Astrocyte of the spinal cord (primary cell): ENCODE measurements at regions not wholly inside any gene's neighbourhood (a gene's known extent, or its start where the extent isn't known, plus 50 kb on each side); places are given as distances from the start of the nearest gene placed in this dataset.

ENCODE experiments used
- DNase-seq: peaks from one replicate; pipeline ENCODE4 v3.0.0; 2011; ENCODE audit warnings: low read depth, low spot score
- H3K4me3 ChIP-seq: 2 replicates; pipeline ENCODE4 v1.5.1; 2011; ENCODE audit warnings: low read depth, mild to moderate bottlenecking, low read length, moderate library complexity
- in situ Hi-C: cut with HindIII; loops from 2 replicates; pipeline ENCODE4 v1.10.0; 2017; ENCODE audit warnings: low sequenced_read_pairs
- TF ChIP-seq, protein P1 (sequence below): IDR thresholded peaks from 2 replicates; pipeline ENCODE4 v1.5.1; 2012; ENCODE audit warnings: low read depth, mild to moderate bottlenecking, low read length, inconsistent platforms

DNA sequence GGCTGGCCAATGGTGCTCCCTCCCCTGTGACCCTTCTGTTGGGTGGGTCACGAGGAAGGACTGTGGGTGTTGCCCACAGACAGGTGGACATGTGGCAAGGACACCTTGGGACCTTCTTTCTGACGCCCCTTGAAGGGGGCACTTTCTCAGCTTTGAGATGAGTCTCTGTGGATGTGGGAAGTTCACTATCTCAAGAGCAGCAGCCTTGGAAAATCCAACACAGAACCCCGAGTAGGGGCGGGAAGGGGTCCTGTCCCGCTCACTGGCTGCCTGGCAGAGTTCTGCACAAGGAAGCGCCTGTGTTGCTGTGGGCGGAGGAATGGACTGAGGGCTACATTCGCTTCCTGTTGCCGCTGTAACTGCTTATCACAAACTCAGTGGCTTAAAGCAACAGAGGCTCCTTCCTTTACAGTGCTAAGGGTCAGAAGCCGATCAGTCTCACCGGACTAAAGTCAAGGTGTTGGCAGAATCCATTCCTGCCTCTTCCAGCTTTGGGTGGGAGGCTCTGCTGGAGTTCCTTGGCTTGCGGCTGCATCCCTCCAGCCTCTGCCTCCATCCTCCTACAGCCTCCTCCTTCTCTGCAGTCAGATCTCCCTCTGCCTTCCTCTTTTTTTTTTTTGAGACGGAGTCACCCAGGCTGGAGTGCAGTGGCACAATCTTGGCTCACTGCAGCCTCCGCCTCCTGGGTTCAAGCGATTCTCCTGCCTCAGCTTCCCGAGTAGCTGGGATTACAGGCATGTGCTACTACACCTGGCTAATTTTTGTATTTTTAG, 305.2 kb downstream of the SEC14L1 start:
- no peak for DNase-seq
- TF ChIP-seq, protein P1, sequence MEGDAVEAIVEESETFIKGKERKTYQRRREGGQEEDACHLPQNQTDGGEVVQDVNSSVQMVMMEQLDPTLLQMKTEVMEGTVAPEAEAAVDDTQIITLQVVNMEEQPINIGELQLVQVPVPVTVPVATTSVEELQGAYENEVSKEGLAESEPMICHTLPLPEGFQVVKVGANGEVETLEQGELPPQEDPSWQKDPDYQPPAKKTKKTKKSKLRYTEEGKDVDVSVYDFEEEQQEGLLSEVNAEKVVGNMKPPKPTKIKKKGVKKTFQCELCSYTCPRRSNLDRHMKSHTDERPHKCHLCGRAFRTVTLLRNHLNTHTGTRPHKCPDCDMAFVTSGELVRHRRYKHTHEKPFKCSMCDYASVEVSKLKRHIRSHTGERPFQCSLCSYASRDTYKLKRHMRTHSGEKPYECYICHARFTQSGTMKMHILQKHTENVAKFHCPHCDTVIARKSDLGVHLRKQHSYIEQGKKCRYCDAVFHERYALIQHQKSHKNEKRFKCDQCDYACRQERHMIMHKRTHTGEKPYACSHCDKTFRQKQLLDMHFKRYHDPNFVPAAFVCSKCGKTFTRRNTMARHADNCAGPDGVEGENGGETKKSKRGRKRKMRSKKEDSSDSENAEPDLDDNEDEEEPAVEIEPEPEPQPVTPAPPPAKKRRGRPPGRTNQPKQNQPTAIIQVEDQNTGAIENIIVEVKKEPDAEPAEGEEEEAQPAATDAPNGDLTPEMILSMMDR: no peak
- in situ Hi-C loops: no loop called here
- no peak overlapping the region for H3K4me3 ChIP-seq

DNA sequence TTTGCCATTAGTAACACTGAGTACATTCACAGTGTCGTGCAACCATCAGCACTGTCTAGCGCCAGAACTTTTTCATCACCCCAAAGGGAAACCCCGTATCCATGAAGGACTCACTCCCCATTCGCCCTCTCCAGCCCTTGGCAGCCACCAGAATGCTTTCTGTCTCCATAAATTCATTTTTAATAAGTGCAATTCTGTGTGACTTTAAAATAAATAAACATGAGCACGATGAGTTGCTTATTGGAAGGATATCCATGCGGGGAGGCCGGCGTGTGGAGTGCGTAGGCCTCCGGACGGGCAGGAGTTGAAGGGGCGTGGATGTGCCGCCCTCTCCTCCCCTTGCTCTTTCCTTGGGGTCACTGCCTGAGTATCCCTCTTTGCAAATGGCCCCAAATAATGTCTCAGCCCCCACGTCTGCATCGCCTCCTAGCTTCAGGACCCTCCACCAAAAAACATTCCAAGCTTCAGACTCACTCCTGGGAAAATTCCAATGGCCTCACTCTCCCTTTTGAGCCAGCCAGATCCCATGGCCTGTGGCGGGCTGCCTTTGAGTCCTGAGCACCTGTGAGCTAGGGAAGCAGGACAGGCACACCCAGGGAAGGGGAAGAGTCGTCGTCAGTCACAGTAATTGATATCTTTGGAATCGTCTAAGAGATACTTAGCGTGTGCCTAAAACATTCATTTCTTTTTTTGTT, 306.3 kb downstream of the SEC14L1 start:
- no peak for DNase-seq
- in situ Hi-C loops: no loop called here
- TF ChIP-seq, protein P1: no peak
- no peak overlapping the region for H3K4me3 ChIP-seq

DNA sequence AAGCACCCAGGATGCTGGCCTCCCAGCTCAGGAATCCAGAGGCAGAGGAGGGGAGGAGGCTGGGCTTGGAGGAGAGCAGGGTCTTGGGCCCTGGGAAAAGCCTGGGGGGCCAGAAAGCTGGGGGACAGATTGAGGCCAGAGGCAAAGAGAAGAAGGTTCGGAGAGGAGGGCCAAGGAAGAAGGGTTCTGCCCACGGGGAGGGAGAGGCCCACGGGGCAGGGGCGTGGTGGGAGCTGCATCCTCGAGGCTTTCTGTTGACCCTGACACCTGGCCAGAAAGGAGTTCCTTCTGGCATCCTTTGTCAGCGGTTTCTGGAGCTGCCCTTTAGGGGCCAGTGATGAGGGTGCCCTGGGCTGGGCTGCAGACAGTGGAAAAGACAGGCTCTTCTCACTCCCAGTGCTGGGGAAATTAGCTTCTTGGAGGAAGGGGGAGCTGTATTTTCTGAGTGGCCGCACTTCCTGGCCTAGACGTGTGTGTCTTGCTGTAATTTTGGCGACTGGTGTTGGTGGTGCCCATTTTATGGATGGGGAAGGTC, 308.7 kb downstream of the SEC14L1 start:
- TF ChIP-seq, protein P1: no peak
- in situ Hi-C loops: no loop called here
- DNase-seq: no peak
- H3K4me3 ChIP-seq: no peak overlapping the region

DNA sequence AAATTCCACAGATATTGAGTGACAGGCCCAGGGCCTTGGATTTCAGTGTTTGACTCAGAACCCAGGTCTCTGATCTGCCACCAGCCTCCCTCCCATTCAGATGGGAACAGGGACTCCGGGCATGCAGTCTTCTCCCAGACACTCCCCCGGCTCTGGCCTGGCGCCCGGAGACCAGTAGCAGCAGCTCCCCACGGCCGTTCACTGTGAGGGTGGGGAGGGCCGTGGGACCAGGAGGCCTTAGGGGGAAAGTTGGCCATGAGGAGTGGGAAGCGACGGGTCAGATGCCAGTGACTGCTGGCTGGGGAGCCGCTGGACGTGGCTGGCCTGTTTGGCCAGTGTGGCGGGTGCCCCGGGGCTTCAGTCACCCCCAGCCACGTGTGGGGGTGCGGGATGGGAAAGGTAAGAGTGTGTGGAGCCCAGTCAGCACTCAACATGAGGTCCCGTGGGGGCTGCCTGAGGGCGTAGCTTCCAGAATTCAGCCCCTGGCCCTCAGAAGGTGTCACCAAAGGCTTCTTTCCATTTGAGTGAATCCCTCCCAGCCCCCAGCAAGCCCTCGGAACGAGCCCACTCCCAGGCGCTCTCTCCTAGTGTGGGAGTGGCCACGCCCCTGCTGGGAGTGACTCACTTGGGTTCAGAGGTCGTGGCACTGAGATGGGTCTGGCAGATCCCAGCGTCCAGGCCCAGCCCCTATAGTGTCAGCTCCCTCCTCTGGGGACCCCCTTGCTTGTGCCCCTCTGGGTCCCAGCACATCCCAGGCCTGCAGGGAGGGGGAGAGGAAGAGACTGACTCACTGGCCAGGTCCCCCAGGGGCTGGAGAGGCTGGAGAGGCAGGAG, 309.4 kb downstream of the SEC14L1 start:
- TF ChIP-seq, protein P1: no peak
- in situ Hi-C loops: no loop called here
- H3K4me3 ChIP-seq: peak overlapping the region; percentile 44
- peak; percentile 71 for DNase-seq

DNA sequence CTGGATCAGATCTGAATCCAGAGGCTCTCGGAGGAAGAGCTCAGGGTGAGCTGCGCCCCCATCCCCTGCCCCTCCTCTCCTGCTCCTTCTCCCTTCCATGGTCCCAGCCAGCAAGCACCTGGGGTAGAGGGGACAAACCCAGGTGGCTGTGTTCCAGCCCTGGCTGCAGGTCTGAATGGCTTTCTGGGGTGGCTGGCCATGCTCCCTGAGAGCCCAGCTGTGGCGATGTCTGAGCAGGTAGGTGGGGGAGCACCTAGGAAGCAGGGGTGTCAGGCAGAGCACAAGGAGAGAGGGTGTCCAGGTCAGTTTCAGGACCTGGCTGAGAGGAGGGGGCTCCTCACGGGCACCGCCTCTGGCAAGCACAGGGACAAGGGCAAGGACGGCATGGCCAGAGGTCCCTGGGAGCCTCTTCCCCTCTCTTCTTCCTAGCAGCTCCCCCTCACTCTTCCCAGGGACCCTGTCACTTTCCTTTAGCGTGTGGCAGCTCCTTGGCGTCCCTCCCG, 310.0 kb downstream of the SEC14L1 start:
- no peak for DNase-seq
- TF ChIP-seq, protein P1: no peak
- H3K4me3 ChIP-seq: peak overlapping the region; percentile 44
- in situ Hi-C loops: no loop called here
